Psoas muscle (tissue), 7 donors: ENCODE measurements at regions not wholly inside any gene's neighbourhood (a gene's known extent, or its start where the extent isn't known, plus 50 kb on each side); places are given as distances from the start of the nearest gene placed in this dataset.
A peak's percentile ranks its signal among the peaks of the same experiment; 100 is the strongest.

Source experiments
- ATAC-seq, 4 donors: fragments of 200-7000 bp; cut with Tn5 transposase; one replicate each; pipeline ENCODE4 v1.9.1; 2020; ENCODE audit warnings: moderate library complexity in 3 of 4, mild to moderate bottlenecking in 2 of 4
- DNase-seq, 2 donors: peaks; one replicate each; pipeline ENCODE4 v3.0.0-alpha.2; 2020
- H3K27ac ChIP-seq: fragments of 200-600 bp; one replicate; pipeline ENCODE4 v1.8.0; 2022
- H3K27me3 ChIP-seq, 3 donors: fragments of 200-600 bp in 1 of 3; one replicate each; pipeline versions ENCODE4 v1.6.1 to v1.8.0; 2013 to 2022; ENCODE audit warnings: low read length in 2 of 3, mild to moderate bottlenecking in 2 of 3, moderate library complexity in 1 of 3; ENCODE audit not compliant: insufficient read depth in 3 of 3
- H3K36me3 ChIP-seq, 2 donors: fragments of 200-600 bp in 1 of 2; one replicate each; pipeline versions ENCODE4 v1.6.1 to v1.8.0; 2013 to 2022; ENCODE audit warnings: low read depth in 1 of 2, mild to moderate bottlenecking in 1 of 2, moderate library complexity in 1 of 2; ENCODE audit not compliant: insufficient read depth in 1 of 2
- H3K4me1 ChIP-seq: fragments of 200-600 bp; one replicate; pipeline ENCODE4 v1.8.0; 2022
- H3K4me3 ChIP-seq: fragments of 200-600 bp; one replicate; pipeline ENCODE4 v1.8.0; 2022; ENCODE audit warnings: mild to moderate bottlenecking
- H3K9me3 ChIP-seq: fragments of 200-600 bp; one replicate; pipeline ENCODE4 v1.8.0; 2022
- CTCF ChIP-seq: fragments of 200-600 bp; IDR thresholded peaks from one replicate; pipeline ENCODE4 v1.8.0; 2022; ENCODE audit warnings: antibody characterized with exemption
- WGBS, 3 donors: extraction: QIAGEN DNeasy Blood & Tissue Kit; methylation state at CpG; one replicate each; pipeline versions ENCODE4 v1.1.6 to v1.1.7; 2013; 5-methylcytosine and 5-hydroxymethylcytosine counted together
- intact Hi-C, 2 donors: fragments of 100-400 bp; cut with DNase I; formaldehyde crosslinking; loops; one replicate each; pipeline versions ENCODE4 v1.11.0 to v1.14.2; 2022
- donor health status: healthy with polysubstance abuse.
- donor health status: DM: no; HTN: no; CAD: no; lungs with moderate emphysema.
- donor health status: Bipolar disorder and iron deficiency.
- donor health status: healthy.
- donor health status: DM: yes; HTN: yes; CAD: no.
- donor health status: DM: no; HTN: no; CAD: no.
- donor health status: DM: yes; HTN: yes; CAD: no.

GRCh38 chr2:175500255-175500654 is 318.7 kb upstream of the ATP5MC3 start:
- no peak overlapping the region for H3K27ac ChIP-seq
- no peak for DNase-seq
- ATAC-seq, result no peak
- H3K9me3 ChIP-seq, result peaks cover 5% of the 10 kb centered on the region
- H3K4me1 ChIP-seq, result no peaks in the 10 kb centered on the region
- H3K36me3 ChIP-seq, result no peaks in the 10 kb centered on the region
- intact Hi-C loops, result no loop called here
- no peak for TF ChIP-seq CTCF
- peaks cover 0 to 2% (median 0%) of the 10 kb centered on the region in 3 donors for H3K27me3 ChIP-seq
- H3K4me3 ChIP-seq, result no peak overlapping the region

GRCh38 chr2:175490360-175490791 is 308.9 kb upstream of the ATP5MC3 start:
- DNase-seq (no peak), ATAC-seq (no peak)
- no peak for TF ChIP-seq CTCF
- H3K4me1 ChIP-seq, result no peaks in the 10 kb centered on the region
- 78 to 85% (median 83%) methylated on average over 4 of the region's 4 CpGs for WGBS, 3 donors
- no peak overlapping the region for H3K27ac ChIP-seq
- no peaks in the 10 kb centered on the region for H3K36me3 ChIP-seq
- H3K4me3 ChIP-seq, result no peak overlapping the region
- peaks cover 3% of the 10 kb centered on the region for H3K9me3 ChIP-seq
- intact Hi-C loops, result no loop called here
- H3K27me3 ChIP-seq, result no peaks in the 10 kb centered on the region

GRCh38 chr2:175478096-175478768 is 296.7 kb upstream of the ATP5MC3 start:
- intact Hi-C loops, result no loop called here
- H3K36me3 ChIP-seq, result no peaks in the 10 kb centered on the region
- no peaks in the 10 kb centered on the region for H3K27me3 ChIP-seq
- no peak overlapping the region for H3K27ac ChIP-seq
- no peaks in the 10 kb centered on the region for H3K4me1 ChIP-seq
- DNase-seq (no peak), ATAC-seq (no peak)
- no peak overlapping the region for H3K4me3 ChIP-seq
- no peak for TF ChIP-seq CTCF
- WGBS, 3 donors, result 73 to 77% (median 73%) methylated on average over 8 of the region's 8 CpGs
- no peaks in the 10 kb centered on the region for H3K9me3 ChIP-seq

- Histone ChIP-seq H3K27me3 (no peaks in the 10 kb centered on the region), H3K9me3 (no peaks in the 10 kb centered on the region), H3K36me3 (no peaks in the 10 kb centered on the region), H3K27ac (no peak overlapping the region), H3K4me3 (no peak overlapping the region), H3K4me1 (no peaks in the 10 kb centered on the region)
- peak; percentile 18 to 59 for DNase-seq
- intact Hi-C loops, result no loop called here
- no peak for ATAC-seq
- WGBS, 3 donors, result 67 to 74% (median 69%) methylated on average over 8 of the region's 8 CpGs
- TF ChIP-seq CTCF, result no peak
Measured at GRCh38 chr2:175476948-175477347, 295.4 kb upstream of the ATP5MC3 start.

- H3K4me1 ChIP-seq, result no peaks in the 10 kb centered on the region
- 86 to 89% (median 88%) methylated on average over 1 of the region's 1 CpG for WGBS, 3 donors
- ATAC-seq (no peak), DNase-seq (no peak)
- H3K36me3 ChIP-seq, result no peaks in the 10 kb centered on the region
- no peaks in the 10 kb centered on the region for H3K27me3 ChIP-seq
- TF ChIP-seq CTCF, result no peak
- H3K9me3 ChIP-seq, result no peaks in the 10 kb centered on the region
- intact Hi-C loops, result no loop called here
- no peak overlapping the region for H3K27ac ChIP-seq
- H3K4me3 ChIP-seq, result no peak overlapping the region
Measured at GRCh38 chr2:175476374-175476773, 294.9 kb upstream of the ATP5MC3 start.
